Body of pancreas (tissue), 4 donors: ENCODE measurements at regions not wholly inside any gene's neighbourhood (a gene's known extent, or its start where the extent isn't known, plus 50 kb on each side); places are given as distances from the start of the nearest gene placed in this dataset.

ENCODE experiments used
- ATAC-seq: fragments of 150-250 bp; one replicate; pipeline ENCODE4 v1.9.1; 2016
- DNase-seq, 4 donors: peaks; one replicate each; pipeline ENCODE4 v3.0.0-alpha.2; 2019
- H3K27ac ChIP-seq, 4 donors: fragments of 200-600 bp; sonication (generic); 1 replicate in 3 of 4; 2 replicates in 1 of 4; pipeline versions ENCODE4 v1.5.1 to v1.6.1; 2016 to 2019; ENCODE audit warnings: mild to moderate bottlenecking in 1 of 4, mixed read lengths in 1 of 4, moderate library complexity in 1 of 4
- H3K27me3 ChIP-seq, 2 donors: fragments of 200-600 bp; sonication (generic); one replicate each; pipeline ENCODE4 v1.6.0; 2016; ENCODE audit warnings: mild to moderate bottlenecking in 1 of 2
- H3K36me3 ChIP-seq, 2 donors: fragments of 200-600 bp; sonication (generic); replicated peaks in 1 of 2; 2 replicates each; pipeline ENCODE4 v1.5.1; 2016; ENCODE audit warnings: low read depth in 2 of 2; ENCODE audit not compliant: insufficient read depth in 1 of 2
- H3K4me1 ChIP-seq: fragments of 200-600 bp; sonication (generic); one replicate; pipeline ENCODE4 v1.6.0; 2016
- H3K4me3 ChIP-seq, 2 donors: fragments of 200-600 bp; sonication (generic); 1 replicate in 1 of 2; 2 replicates in 1 of 2; pipeline ENCODE4 v1.5.1; 2016 to 2019
- H3K9me3 ChIP-seq, 3 donors: fragments of 200-600 bp; sonication (generic); 1 replicate in 2 of 3; 2 replicates in 1 of 3; pipeline ENCODE4 v1.5.1; 2016
- CTCF ChIP-seq, 7 experiments: fragments of 450-650 bp in 4 of 7; fragments of 200-600 bp in 3 of 7; sonication (generic) in 3 of 7; IDR thresholded peaks; one replicate each; pipeline ENCODE4 v1.5.1; 2016 to 2019; ENCODE audit warnings: antibody characterized with exemption in 7 of 7
- POLR2A ChIP-seq, 3 donors: fragments of 450-650 bp; IDR thresholded peaks; one replicate each; pipeline ENCODE4 v1.6.1; 2016; ENCODE audit warnings: antibody characterized with exemption in 3 of 3, mild to moderate bottlenecking in 2 of 3
- WGBS, 2 donors: methylation state at CpG; one replicate each; pipeline ENCODE4 v1.1.5; 2017; 5-methylcytosine and 5-hydroxymethylcytosine counted together
- intact Hi-C: fragments of 100-400 bp; cut with DNase I; formaldehyde crosslinking; loops from one replicate; pipeline ENCODE4 v1.15.1; 2023

GRCh38 chr3:180116203-180116602, 79.5 kb upstream of the PEX5L start:
- Histone ChIP-seq H3K27me3 (no peaks in the 10 kb centered on the region), H3K27ac (no peak overlapping the region), H3K36me3 (no peaks in the 10 kb centered on the region), H3K4me1 (no peaks in the 10 kb centered on the region), H3K4me3 (no peak overlapping the region), H3K9me3 (no peaks in the 10 kb centered on the region)
- TF ChIP-seq POLR2A (IDR thresholded peaks at IDR 0.05), result no peak
- TF ChIP-seq CTCF (IDR thresholded peaks at IDR 0.05), result no peak
- WGBS, 2 donors, result 56 to 62% methylated on average over 4 of the region's 4 CpGs
- no peak for DNase-seq
- ATAC-seq, result no peak
- intact Hi-C loops, result no loop called here

GRCh38 chr3:180116658-180117057, 79.9 kb upstream of the PEX5L start:
- TF ChIP-seq POLR2A (IDR thresholded peaks at IDR 0.05), result no peak
- TF ChIP-seq CTCF (IDR thresholded peaks at IDR 0.05), result no peak
- no peaks in the 10 kb centered on the region for H3K9me3 ChIP-seq
- intact Hi-C loops, result no loop called here
- no peaks in the 10 kb centered on the region for H3K27me3 ChIP-seq
- no peak overlapping the region for H3K27ac ChIP-seq
- DNase-seq (no peak), ATAC-seq (no peak)
- H3K4me1 ChIP-seq, result no peaks in the 10 kb centered on the region
- no peak overlapping the region for H3K4me3 ChIP-seq
- 53 to 56% methylated on average over 2 of the region's 2 CpGs for WGBS, 2 donors
- no peaks in the 10 kb centered on the region for H3K36me3 ChIP-seq

GRCh38 chr3:180117381-180118163, 80.8 kb upstream of the PEX5L start:
- Histone ChIP-seq H3K27ac (no peak overlapping the region), H3K27me3 (no peaks in the 10 kb centered on the region), H3K9me3 (no peaks in the 10 kb centered on the region), H3K4me1 (no peaks in the 10 kb centered on the region), H3K36me3 (no peaks in the 10 kb centered on the region), H3K4me3 (no peak overlapping the region)
- DNase-seq, result no peak
- no peak for ATAC-seq
- no peak for TF ChIP-seq CTCF (IDR thresholded peaks at IDR 0.05)
- no peak for TF ChIP-seq POLR2A (IDR thresholded peaks at IDR 0.05)
- 80 to 89% methylated on average over 10 to 11 of the region's 11 CpGs for WGBS, 2 donors
- intact Hi-C loops, result no loop called here

GRCh38 chr3:180119567-180119966, 82.8 kb upstream of the PEX5L start:
- Histone ChIP-seq H3K27me3 (no peaks in the 10 kb centered on the region), H3K36me3 (no peaks in the 10 kb centered on the region), H3K27ac (no peak overlapping the region), H3K9me3 (no peaks in the 10 kb centered on the region), H3K4me3 (no peak overlapping the region), H3K4me1 (no peaks in the 10 kb centered on the region)
- no peak for TF ChIP-seq POLR2A (IDR thresholded peaks at IDR 0.05)
- no peak for TF ChIP-seq CTCF (IDR thresholded peaks at IDR 0.05)
- intact Hi-C loops, result no loop called here
- ATAC-seq (no peak), DNase-seq (no peak)
- WGBS, 2 donors, result 92 to 95% methylated on average over 1 of the region's 1 CpG

GRCh38 chr3:180123928-180124327, 87.2 kb upstream of the PEX5L start:
- no peak for ATAC-seq
- H3K4me1 ChIP-seq, result no peaks in the 10 kb centered on the region
- no peak overlapping the region for H3K4me3 ChIP-seq
- H3K27me3 ChIP-seq, result no peaks in the 10 kb centered on the region
- H3K27ac ChIP-seq, result no peak overlapping the region
- intact Hi-C loops, result no loop called here
- TF ChIP-seq POLR2A (IDR thresholded peaks at IDR 0.05) (no peak), CTCF (IDR thresholded peaks at IDR 0.05) (no peak)
- no peak for DNase-seq
- H3K9me3 ChIP-seq, result peaks cover 0 to 3% (median 0%) of the 10 kb centered on the region in 3 donors
- no peaks in the 10 kb centered on the region for H3K36me3 ChIP-seq
